Nephron progenitor cell (in vitro differentiated cells): ENCODE measurements at regions not wholly inside any gene's neighbourhood (a gene's known extent, or its start where the extent isn't known, plus 50 kb on each side); places are given as distances from the start of the nearest gene placed in this dataset.

Source experiments
- DNase-seq: peaks from one replicate; pipeline ENCODE4 v3.0.0; 2021
- H3K27ac Mint-ChIP-seq: 2 replicates; pipeline ENCODE4 v1.8.0; 2021; ENCODE audit warnings: mild to moderate bottlenecking, moderate library complexity, mixed read lengths
- H3K27me3 Mint-ChIP-seq: 2 replicates; pipeline ENCODE4 v1.8.0; 2021; ENCODE audit warnings: mild to moderate bottlenecking, low read depth, mixed read lengths; ENCODE audit not compliant: poor library complexity
- H3K36me3 Mint-ChIP-seq: 2 replicates; pipeline ENCODE4 v1.8.0; 2021; ENCODE audit warnings: low read depth, mixed read lengths
- H3K4me1 Mint-ChIP-seq: 2 replicates; pipeline ENCODE4 v1.8.0; 2021; ENCODE audit warnings: mixed read lengths
- H3K4me3 Mint-ChIP-seq: 2 replicates; pipeline ENCODE4 v1.8.0; 2021; ENCODE audit warnings: mild to moderate bottlenecking, moderate library complexity, mixed read lengths
- H3K9me3 Mint-ChIP-seq: 2 replicates; pipeline ENCODE4 v1.8.0; 2021; ENCODE audit warnings: mild to moderate bottlenecking, moderate library complexity, mixed read lengths
- TF ChIP-seq, protein P1 (sequence below): fragments of 200-600 bp; sonication (generic); IDR thresholded peaks from 2 replicates; pipeline ENCODE4 v1.5.0; 2021; ENCODE audit warnings: antibody characterized with exemption

DNA sequence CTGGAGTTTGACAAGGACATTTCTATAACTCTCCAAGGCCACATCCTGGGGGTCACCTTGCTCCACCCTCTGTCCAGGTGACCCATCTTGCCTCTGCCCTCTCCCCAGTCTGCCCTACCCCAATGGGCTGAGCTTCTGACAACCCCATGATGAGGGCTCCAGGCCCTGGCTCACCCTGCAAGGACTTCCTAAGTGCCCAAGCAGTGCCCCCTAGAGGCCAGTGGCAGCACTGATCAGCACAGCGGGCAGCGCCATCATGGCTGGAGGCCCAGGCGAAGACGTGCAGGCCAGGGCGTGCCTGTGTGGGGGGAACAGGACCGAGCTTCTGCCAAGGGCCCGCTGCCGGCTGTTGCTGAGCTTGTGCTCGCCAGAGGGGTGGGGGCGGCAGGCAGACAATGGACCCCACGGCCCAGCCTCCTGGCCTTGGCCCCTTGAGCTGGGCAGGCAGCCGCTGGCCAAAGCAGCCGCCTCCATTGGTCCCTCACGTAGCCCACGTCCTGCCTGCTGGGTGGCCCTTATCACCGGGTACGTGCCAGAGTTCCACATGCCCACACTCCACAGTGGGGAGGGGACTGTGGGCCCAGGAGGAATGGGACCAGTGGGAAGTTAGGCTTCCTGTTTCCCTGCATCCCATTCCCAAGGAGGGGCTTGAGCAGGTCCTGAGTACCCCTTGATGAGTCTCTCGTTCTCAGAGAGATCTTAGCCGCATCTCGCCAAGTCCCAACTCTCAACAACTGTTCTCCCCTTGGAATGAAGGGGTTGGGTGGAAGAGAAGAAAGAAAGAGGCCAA, 64.3 kb downstream of the MRPL14 start:
- H3K9me3 Mint-ChIP-seq = peaks cover 6% of the 10 kb centered on the region
- no peak overlapping the region for H3K27ac Mint-ChIP-seq
- H3K36me3 Mint-ChIP-seq = peaks cover 5% of the 10 kb centered on the region
- H3K4me3 Mint-ChIP-seq = no peak overlapping the region
- DNase-seq = peak; percentile 39
- H3K4me1 Mint-ChIP-seq = peaks cover 35% of the 10 kb centered on the region
- H3K27me3 Mint-ChIP-seq = peaks cover 9% of the 10 kb centered on the region
- TF ChIP-seq, protein P1, sequence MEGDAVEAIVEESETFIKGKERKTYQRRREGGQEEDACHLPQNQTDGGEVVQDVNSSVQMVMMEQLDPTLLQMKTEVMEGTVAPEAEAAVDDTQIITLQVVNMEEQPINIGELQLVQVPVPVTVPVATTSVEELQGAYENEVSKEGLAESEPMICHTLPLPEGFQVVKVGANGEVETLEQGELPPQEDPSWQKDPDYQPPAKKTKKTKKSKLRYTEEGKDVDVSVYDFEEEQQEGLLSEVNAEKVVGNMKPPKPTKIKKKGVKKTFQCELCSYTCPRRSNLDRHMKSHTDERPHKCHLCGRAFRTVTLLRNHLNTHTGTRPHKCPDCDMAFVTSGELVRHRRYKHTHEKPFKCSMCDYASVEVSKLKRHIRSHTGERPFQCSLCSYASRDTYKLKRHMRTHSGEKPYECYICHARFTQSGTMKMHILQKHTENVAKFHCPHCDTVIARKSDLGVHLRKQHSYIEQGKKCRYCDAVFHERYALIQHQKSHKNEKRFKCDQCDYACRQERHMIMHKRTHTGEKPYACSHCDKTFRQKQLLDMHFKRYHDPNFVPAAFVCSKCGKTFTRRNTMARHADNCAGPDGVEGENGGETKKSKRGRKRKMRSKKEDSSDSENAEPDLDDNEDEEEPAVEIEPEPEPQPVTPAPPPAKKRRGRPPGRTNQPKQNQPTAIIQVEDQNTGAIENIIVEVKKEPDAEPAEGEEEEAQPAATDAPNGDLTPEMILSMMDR = peak; percentile 45

- Mint-ChIP-seq H3K4me1 (peaks cover 33% of the 10 kb centered on the region), H3K4me3 (no peak overlapping the region)
These were observed 65.0 kb downstream of the MRPL14 start for GRCh38 chr6:44062105-44062770.

DNA sequence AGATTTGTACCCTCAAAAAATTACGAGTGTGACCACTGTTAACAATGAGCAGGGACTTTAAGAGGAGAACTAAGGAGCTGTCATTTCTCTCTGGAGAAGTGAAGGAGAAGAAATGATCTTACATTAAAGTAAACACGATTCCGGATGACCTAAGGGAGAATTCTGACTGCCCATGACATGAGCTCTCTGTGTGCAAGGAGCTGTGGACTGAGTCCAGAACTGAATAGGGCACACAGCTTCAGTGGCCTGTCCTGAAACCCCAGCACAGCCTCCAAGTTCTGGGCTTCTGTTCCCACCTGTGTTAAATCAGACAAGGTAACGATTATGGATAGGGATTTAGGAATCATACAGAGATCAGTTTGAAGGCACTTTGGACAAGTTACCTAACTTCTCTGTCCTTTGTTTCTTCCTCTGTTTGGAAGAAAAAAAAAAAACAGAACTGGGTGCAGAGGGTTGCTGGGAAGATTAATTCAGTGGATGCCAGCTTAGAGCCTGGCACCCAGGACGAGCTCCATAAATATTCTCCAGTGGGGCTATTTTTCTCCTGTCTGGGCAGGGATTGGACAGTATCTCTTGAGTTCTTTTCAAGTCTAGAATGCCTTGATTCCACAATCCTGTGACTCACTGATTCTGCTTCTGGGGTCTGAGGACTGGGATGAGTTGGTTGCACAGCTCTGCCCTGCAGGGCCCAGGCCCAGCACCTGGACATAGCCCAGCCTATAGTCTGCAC, 65.7 kb downstream of the MRPL14 start:
- Mint-ChIP-seq H3K27me3 (peaks cover 9% of the 10 kb centered on the region), H3K36me3 (peaks cover 5% of the 10 kb centered on the region), H3K4me1 (peaks cover 27% of the 10 kb centered on the region), H3K4me3 (no peak overlapping the region), H3K9me3 (peaks cover 6% of the 10 kb centered on the region), H3K27ac (no peak overlapping the region)
- no peak for DNase-seq
- TF ChIP-seq, protein P1 = no peak

More at GRCh38 chr6:44062105-44062770, 65.0 kb downstream of the MRPL14 start:
- DNase-seq = no peak
- Mint-ChIP-seq H3K27me3 (peaks cover 9% of the 10 kb centered on the region), H3K27ac (no peak overlapping the region), H3K9me3 (peaks cover 6% of the 10 kb centered on the region), H3K36me3 (peaks cover 5% of the 10 kb centered on the region)
- TF ChIP-seq, protein P1 = no peak

DNA sequence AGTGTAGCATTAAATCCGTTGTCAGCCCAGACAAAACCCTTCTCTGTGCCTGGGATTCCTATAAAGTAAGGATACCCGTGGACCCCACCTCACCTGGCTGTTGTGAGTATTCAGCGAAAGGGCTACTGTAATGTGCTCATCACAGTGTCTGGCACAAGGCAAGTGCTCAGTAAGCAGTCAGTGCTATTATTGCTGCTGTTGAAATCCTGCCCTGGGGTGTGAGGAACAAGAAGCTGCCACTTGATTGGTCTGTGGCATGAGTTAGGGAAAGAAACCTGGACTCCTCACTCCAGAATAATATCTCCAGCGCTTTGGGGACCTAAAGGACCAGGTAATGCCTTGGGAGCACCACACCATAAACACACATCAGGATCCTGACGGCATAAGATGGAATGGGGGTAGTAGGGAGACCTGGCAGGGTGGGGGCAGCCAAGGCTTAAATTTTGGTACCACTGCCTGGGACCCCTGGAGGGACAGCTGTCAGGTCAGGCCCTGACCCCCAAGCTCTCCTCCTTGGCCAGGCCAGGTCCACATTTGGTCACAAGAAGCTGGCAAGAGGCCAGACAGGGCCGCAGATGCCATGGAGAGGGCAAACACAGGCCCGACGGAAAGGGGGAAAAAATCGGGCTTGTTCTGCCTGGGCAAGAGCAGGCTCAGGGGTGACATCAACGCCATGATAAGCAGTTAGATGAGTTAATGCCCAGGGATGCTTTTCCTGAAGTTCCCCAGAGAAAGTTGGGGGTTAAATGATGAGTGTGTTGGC, 66.5 kb downstream of the MRPL14 start:
- no peak for DNase-seq
- TF ChIP-seq, protein P1 = no peak
- H3K4me3 Mint-ChIP-seq = no peak overlapping the region
- H3K4me1 Mint-ChIP-seq = peaks cover 27% of the 10 kb centered on the region
- no peak overlapping the region for H3K27ac Mint-ChIP-seq
- H3K9me3 Mint-ChIP-seq = peaks cover 6% of the 10 kb centered on the region
- peaks cover 5% of the 10 kb centered on the region for H3K36me3 Mint-ChIP-seq
- H3K27me3 Mint-ChIP-seq = peaks cover 9% of the 10 kb centered on the region

DNA sequence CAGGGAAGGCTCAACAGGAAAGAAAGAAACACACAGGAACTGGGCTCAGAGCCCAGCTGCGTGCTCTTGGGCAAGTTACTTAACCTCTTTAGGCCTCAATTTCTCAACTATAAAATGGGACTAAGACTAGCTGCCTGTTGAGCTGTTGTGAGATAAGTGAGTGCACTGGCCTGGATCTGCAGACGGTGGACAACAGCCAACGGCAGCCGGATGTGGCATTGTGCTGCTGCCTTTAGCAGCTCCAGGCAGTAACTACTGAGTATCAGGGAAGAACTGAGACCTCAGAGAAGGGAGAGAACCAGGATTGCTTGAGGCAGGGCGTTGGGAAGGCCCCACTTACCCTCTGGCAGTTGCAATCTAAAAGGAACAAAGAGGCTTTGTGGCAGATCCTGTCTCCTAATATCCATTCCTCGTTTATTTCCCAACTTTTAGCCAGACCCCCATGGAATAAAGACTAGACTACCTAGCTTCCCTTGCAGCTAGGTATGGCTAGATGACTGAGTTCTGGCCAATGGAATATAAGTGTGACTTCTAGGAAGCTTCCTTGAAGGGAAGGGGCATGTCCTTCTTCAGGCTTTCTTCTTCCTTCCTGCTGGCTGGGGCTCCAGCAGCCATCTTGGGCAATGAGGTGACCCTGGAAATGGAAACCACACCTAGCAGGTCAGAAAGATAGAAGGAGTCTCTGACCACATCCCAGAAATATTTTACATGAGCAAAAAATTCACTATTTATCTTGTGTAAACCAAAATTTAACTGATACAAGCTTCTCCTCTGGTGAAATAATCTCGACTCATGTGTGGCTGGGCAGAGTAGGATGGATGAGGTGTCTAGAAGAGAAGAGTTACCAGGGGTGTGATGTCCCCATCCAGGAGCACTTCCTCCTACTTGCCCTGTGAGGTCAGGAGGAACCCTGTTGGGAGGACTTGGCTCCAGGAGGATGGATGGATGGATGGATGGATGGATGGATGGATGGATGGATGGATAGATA, 67.6 kb downstream of the MRPL14 start:
- Mint-ChIP-seq H3K4me1 (peaks cover 29% of the 10 kb centered on the region), H3K9me3 (peaks cover 6% of the 10 kb centered on the region), H3K36me3 (peaks cover 5% of the 10 kb centered on the region), H3K4me3 (no peak overlapping the region), H3K27ac (no peak overlapping the region), H3K27me3 (peaks cover 9% of the 10 kb centered on the region)
- TF ChIP-seq, protein P1 = no peak
- DNase-seq = no peak
